Transverse colon (tissue), 4 donors: ENCODE measurements at regions not wholly inside any gene's neighbourhood (a gene's known extent, or its start where the extent isn't known, plus 50 kb on each side); places are given as distances from the start of the nearest gene placed in this dataset.

ENCODE experiments used
- DNase-seq: peaks from one replicate; pipeline ENCODE4 v3.0.0-alpha.2; 2019
- H3K27ac ChIP-seq, 4 donors: fragments of 200-600 bp; sonication (generic); 2 replicates each; pipeline ENCODE4 v1.5.1; 2016 to 2018; ENCODE audit warnings: inconsistent platforms in 4 of 4
- H3K27me3 ChIP-seq: fragments of 200-600 bp; sonication (generic); 2 replicates; pipeline ENCODE4 v1.5.1; 2017; ENCODE audit warnings: inconsistent platforms
- H3K36me3 ChIP-seq, 4 donors: fragments of 200-600 bp; sonication (generic); 2 replicates each; pipeline ENCODE4 v1.5.1; 2017 to 2019; ENCODE audit warnings: inconsistent platforms in 4 of 4
- H3K4me1 ChIP-seq, 4 donors: fragments of 200-600 bp; sonication (generic); 2 replicates each; pipeline ENCODE4 v1.5.1; 2017 to 2020; ENCODE audit warnings: inconsistent platforms in 4 of 4
- H3K4me3 ChIP-seq, 4 donors: fragments of 200-600 bp; sonication (generic); 1 replicate in 1 of 4; 2 replicates in 3 of 4; pipeline versions ENCODE4 v1.5.1 to v1.6.1; 2017 to 2019; ENCODE audit warnings: inconsistent platforms in 4 of 4
- H3K9me3 ChIP-seq, 2 donors: fragments of 200-600 bp; sonication (generic); 2 replicates each; pipeline ENCODE4 v1.5.1; 2017 to 2019; ENCODE audit warnings: inconsistent platforms in 2 of 2
- CTCF ChIP-seq, 5 experiments: fragments of 200-600 bp in 3 of 5; fragments of 450-650 bp in 2 of 5; sonication (generic) in 3 of 5; IDR thresholded peaks; 1 replicate in 2 of 5; 2 replicates in 3 of 5; pipeline ENCODE4 v1.5.1; 2016 to 2017; ENCODE audit warnings: antibody characterized with exemption in 5 of 5, inconsistent platforms in 3 of 5, mild to moderate bottlenecking in 2 of 5, moderate library complexity in 1 of 5
- EP300 ChIP-seq: sonication (generic); formaldehyde crosslinking; IDR thresholded peaks from one replicate; pipeline ENCODE4 v1.6.1; 2017; ENCODE audit warnings: antibody characterized with exemption, low read depth
- POLR2A ChIP-seq: fragments of 450-650 bp; IDR thresholded peaks from one replicate; pipeline ENCODE4 v1.6.1; 2016; ENCODE audit warnings: antibody characterized with exemption, mild to moderate bottlenecking, moderate library complexity
- POLR2AphosphoS5 ChIP-seq, 3 donors: sonication (generic); formaldehyde crosslinking; IDR thresholded peaks; one replicate each; pipeline ENCODE4 v1.6.1; 2016; ENCODE audit warnings: antibody characterized with exemption in 3 of 3
- WGBS, 2 donors: methylation state at CpG; one replicate each; pipeline ENCODE4 v1.1.5; 2018; ENCODE audit warnings: low coverage in 1 of 2; 5-methylcytosine and 5-hydroxymethylcytosine counted together
- in situ Hi-C, 4 donors: fragments of 200-750 bp; cut with MboI; loops; one replicate each; pipeline versions ENCODE4 v1.15.0 to v1.15.1; 2017; ENCODE audit warnings: low sequenced_read_pairs in 3 of 4, low pct_ligation_motif_present in 1 of 4, low pct_unique_long_range_greater_than_20kb in 1 of 4
- intact Hi-C: fragments of 100-400 bp; cut with DNase I; formaldehyde crosslinking; loops from one replicate; pipeline ENCODE4 v1.15.1; 2023; ENCODE audit warnings: low total_unique reads

GRCh38 chr2:144632809-144633208, 112.9 kb upstream of the ZEB2 start:
- TF ChIP-seq POLR2AphosphoS5 (IDR thresholded peaks at IDR 0.05), result no peak
- no peak for TF ChIP-seq POLR2A
- TF ChIP-seq CTCF (IDR thresholded peaks at IDR 0.05), result no peak
- no peak for TF ChIP-seq EP300
- no peak for DNase-seq
- Histone ChIP-seq H3K27me3 (no peaks in the 10 kb centered on the region), H3K4me3 (no peak overlapping the region), H3K36me3 (no peaks in the 10 kb centered on the region), H3K27ac (no peak overlapping the region), H3K9me3 (no peaks in the 10 kb centered on the region), H3K4me1 (no peaks in the 10 kb centered on the region)
- in situ Hi-C loops, result no loop called here
- 76 to 85% methylated on average over 2 of the region's 2 CpGs for WGBS, 2 donors
- intact Hi-C loops, result no loop called here

GRCh38 chr2:144631636-144632035, 111.7 kb upstream of the ZEB2 start:
- H3K4me3 ChIP-seq, result no peak overlapping the region
- TF ChIP-seq EP300 (no peak), CTCF (IDR thresholded peaks at IDR 0.05) (no peak), POLR2AphosphoS5 (IDR thresholded peaks at IDR 0.05) (no peak), POLR2A (no peak)
- no peaks in the 10 kb centered on the region for H3K9me3 ChIP-seq
- H3K4me1 ChIP-seq, result no peaks in the 10 kb centered on the region
- H3K36me3 ChIP-seq, result no peaks in the 10 kb centered on the region
- in situ Hi-C loops (no loop called here), intact Hi-C loops (no loop called here)
- WGBS, 2 donors, result 62 to 75% methylated on average over 1 of the region's 1 CpG
- no peak overlapping the region for H3K27ac ChIP-seq
- H3K27me3 ChIP-seq, result no peaks in the 10 kb centered on the region
- DNase-seq, result no peak

GRCh38 chr2:144630459-144631215, 110.7 kb upstream of the ZEB2 start:
- in situ Hi-C loops (no loop called here), intact Hi-C loops (no loop called here)
- Histone ChIP-seq H3K36me3 (no peaks in the 10 kb centered on the region), H3K4me3 (no peak overlapping the region), H3K27ac (no peak overlapping the region), H3K9me3 (no peaks in the 10 kb centered on the region), H3K27me3 (no peaks in the 10 kb centered on the region), H3K4me1 (no peaks in the 10 kb centered on the region)
- DNase-seq, result no peak
- TF ChIP-seq EP300 (no peak), POLR2A (no peak), CTCF (IDR thresholded peaks at IDR 0.05) (no peak), POLR2AphosphoS5 (IDR thresholded peaks at IDR 0.05) (no peak)
- WGBS, 2 donors, result 59 to 64% methylated on average over 2 of the region's 2 CpGs

- Histone ChIP-seq H3K27ac (no peak overlapping the region), H3K27me3 (no peaks in the 10 kb centered on the region), H3K4me3 (no peak overlapping the region), H3K36me3 (no peaks in the 10 kb centered on the region), H3K9me3 (no peaks in the 10 kb centered on the region), H3K4me1 (no peaks in the 10 kb centered on the region)
- in situ Hi-C loops (no loop called here), intact Hi-C loops (no loop called here)
- TF ChIP-seq EP300 (no peak), CTCF (IDR thresholded peaks at IDR 0.05) (no peak), POLR2AphosphoS5 (IDR thresholded peaks at IDR 0.05) (no peak), POLR2A (no peak)
- no peak for DNase-seq
Observed at GRCh38 chr2:144629935-144630334, 110.0 kb upstream of the ZEB2 start.
